ENCODE measurements at regions not wholly inside any gene's neighbourhood (a gene's known extent, or its start where the extent isn't known, plus 50 kb on each side); places are given as distances from the start of the nearest gene placed in this dataset.

DNA sequence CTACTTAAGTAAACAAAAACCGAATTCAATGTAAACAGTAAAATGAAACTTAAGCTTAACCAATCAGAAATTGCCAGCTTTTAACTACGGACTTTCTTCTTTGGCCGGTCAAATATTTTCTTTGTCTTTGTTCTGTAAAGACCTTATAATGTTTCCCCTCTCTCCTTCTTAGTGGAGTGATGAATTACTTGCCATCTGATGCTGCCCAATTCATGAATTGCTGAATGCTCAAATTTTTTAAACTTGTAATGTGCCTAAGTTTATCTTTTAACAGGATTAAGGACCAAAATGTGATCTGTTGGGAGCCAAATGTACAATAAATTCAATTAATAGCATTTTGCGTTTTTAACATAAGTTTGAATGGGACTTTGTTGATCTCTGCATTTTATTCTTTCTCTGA, 345.8 kb upstream of the CBLB start:
- H3K4me3 ChIP-seq (replicated peaks; ENCODE audit: low read depth, low read length): no peak overlapping the region
- TF ChIP-seq CTCF (IDR thresholded peaks at IDR 0.05; ENCODE audit: low read depth, low read length, missing control alignments): no peak
- no peak for DNase-seq (ENCODE audit: extremely low read depth, low read depth)

DNA sequence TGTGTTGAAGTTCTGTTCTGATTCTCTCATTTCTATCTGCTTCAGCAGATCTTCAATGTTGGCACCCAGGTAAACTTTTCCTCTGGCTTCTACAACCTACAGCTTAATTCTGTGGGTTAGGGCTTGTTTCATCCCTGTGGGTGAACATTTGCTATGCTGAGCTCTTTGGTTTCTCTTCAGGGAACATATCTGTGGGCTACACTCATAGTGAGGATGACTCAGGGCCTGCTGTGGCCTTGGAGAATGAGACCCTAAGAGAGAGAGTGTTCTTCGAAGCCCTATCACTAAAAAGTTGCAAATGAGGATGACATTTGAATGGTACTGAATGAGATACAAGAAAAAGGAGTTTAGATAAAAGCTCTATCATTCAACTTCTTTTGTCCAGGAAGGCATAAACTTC, 346.2 kb upstream of the CBLB start:
- DNase-seq (ENCODE audit: extremely low read depth, low read depth): no peak
- TF ChIP-seq CTCF (IDR thresholded peaks at IDR 0.05; ENCODE audit: low read depth, low read length, missing control alignments): no peak
- H3K4me3 ChIP-seq (replicated peaks; ENCODE audit: low read depth, low read length): no peak overlapping the region

- H3K4me3 ChIP-seq (replicated peaks; ENCODE audit: low read depth, low read length): no peak overlapping the region
- no peak for TF ChIP-seq CTCF (IDR thresholded peaks at IDR 0.05; ENCODE audit: low read depth, low read length, missing control alignments)
- no peak for DNase-seq (ENCODE audit: extremely low read depth, low read depth)
Observed at GRCh38 chr3:106217745-106218144, 348.9 kb upstream of the CBLB start.

GRCh38 chr3:106227068-106227467, 358.3 kb upstream of the CBLB start:
- no peak for DNase-seq (ENCODE audit: extremely low read depth, low read depth)
- no peak overlapping the region for H3K4me3 ChIP-seq (replicated peaks; ENCODE audit: low read depth, low read length)
- TF ChIP-seq CTCF (IDR thresholded peaks at IDR 0.05; ENCODE audit: low read depth, low read length, missing control alignments): no peak

DNA sequence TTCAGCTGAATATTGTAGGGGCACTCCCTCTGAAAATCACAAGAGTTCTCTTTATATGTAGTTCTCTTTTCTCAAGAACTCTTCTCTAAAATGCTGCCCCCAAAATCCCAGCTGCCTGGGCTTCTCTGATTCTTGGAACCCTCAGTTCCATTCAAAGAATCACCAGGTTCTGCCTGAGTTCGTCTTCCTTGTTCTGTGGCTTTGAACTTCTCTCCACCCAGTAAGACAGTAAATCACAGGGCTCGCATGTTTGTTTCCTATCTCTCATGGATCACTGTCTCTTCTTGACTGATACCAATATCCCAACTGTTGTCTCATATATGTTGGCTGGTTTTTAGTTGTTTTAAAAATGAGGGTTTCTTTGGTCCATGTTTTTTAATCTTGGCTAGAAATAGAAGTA, 359.5 kb upstream of the CBLB start:
- DNase-seq (ENCODE audit: extremely low read depth, low read depth): no peak
- TF ChIP-seq CTCF (IDR thresholded peaks at IDR 0.05; ENCODE audit: low read depth, low read length, missing control alignments): no peak
- no peak overlapping the region for H3K4me3 ChIP-seq (replicated peaks; ENCODE audit: low read depth, low read length)

DNA sequence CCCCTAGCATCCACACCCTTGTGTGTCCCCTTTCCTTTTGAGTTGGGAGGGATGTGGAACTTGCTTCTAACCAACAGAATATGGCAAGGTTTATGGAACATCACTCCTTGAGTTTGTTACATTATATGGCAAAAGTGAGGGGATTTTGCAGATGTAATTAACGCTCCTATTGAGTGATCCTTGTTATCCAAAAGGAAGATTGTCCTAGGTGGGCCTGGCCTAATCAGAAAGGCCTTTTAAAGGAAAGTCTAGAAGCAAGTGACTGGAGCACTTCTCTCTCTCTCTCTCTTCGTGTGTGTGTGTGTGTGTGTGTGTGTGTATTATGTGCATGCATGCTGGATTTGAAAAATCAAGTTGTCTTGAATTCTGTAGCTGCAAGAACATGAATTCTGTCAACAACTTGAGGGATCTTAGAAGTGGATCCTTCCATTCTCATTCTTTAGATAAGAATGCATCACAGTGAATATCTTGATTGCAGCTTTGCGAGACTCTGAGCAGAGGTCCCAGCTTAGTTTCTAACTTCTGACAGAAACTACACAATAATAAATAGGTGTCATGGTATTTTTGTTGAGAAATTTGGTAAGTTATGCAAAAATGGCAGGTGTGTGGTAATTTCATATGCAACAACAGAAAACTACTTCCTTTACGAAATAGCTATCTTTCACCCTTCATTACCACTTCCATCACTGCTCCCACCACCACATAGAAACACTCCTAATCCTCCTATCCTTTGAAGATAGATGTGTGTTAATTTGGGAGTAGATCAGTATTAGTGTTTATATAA, 360.9 kb upstream of the CBLB start:
- no peak for TF ChIP-seq CTCF (IDR thresholded peaks at IDR 0.05; ENCODE audit: low read depth, low read length, missing control alignments)
- H3K4me3 ChIP-seq (replicated peaks; ENCODE audit: low read depth, low read length): no peak overlapping the region
- no peak for DNase-seq (ENCODE audit: extremely low read depth, low read depth)

GRCh38 chr3:106231086-106231485, 362.3 kb upstream of the CBLB start:
- no peak for DNase-seq (ENCODE audit: extremely low read depth, low read depth)
- H3K4me3 ChIP-seq (replicated peaks; ENCODE audit: low read depth, low read length): no peak overlapping the region
- no peak for TF ChIP-seq CTCF (IDR thresholded peaks at IDR 0.05; ENCODE audit: low read depth, low read length, missing control alignments)

All from HFF-Myc (cell line).